Stimulated activated CD4-positive, alpha-beta T cell treated with anti-CD3 and anti-CD28 coated beads, TNF-alpha, amount 100 ng/mL, for 1 hour (primary cell): ENCODE measurements at regions not wholly inside any gene's neighbourhood (a gene's known extent, or its start where the extent isn't known, plus 50 kb on each side); places are given as distances from the start of the nearest gene placed in this dataset.

Experiments
- DNase-seq, 3 donors: peaks; one replicate each; pipeline ENCODE4 v3.0.0-alpha.2; 2020; ENCODE audit warnings: low read depth in 3 of 3, low spot score in 1 of 3

- no peak for DNase-seq
Measured at GRCh38 chr9:79985772-79986171, 414.0 kb downstream of the TLE4 start.

- no peak for DNase-seq
Measured at GRCh38 chr9:79985264-79985663, 413.5 kb downstream of the TLE4 start.

- no peak for DNase-seq
Measured at GRCh38 chr9:79984429-79985067, 412.8 kb downstream of the TLE4 start.

GRCh38 chr9:79980432-79980831, 408.7 kb downstream of the TLE4 start:
- DNase-seq: no peak

- no peak for DNase-seq
Measured at GRCh38 chr9:79977510-79978197, 405.9 kb downstream of the TLE4 start.

GRCh38 chr9:79977074-79977435, 405.3 kb downstream of the TLE4 start:
- no peak for DNase-seq

GRCh38 chr9:79976257-79977073, 404.7 kb downstream of the TLE4 start:
- DNase-seq: no peak

GRCh38 chr9:79975621-79976256, 404.0 kb downstream of the TLE4 start:
- no peak for DNase-seq

GRCh38 chr9:79974806-79975422, 403.1 kb downstream of the TLE4 start:
- no peak for DNase-seq

GRCh38 chr9:79973627-79974026, 401.9 kb downstream of the TLE4 start:
- DNase-seq: no peak

- DNase-seq: no peak
Measured at GRCh38 chr9:79970146-79970425, 398.3 kb downstream of the TLE4 start.

GRCh38 chr9:79969393-79970145, 397.8 kb downstream of the TLE4 start:
- DNase-seq: no peak

GRCh38 chr9:79968533-79968932, 396.8 kb downstream of the TLE4 start:
- no peak for DNase-seq

GRCh38 chr9:79962836-79963235, 391.1 kb downstream of the TLE4 start:
- DNase-seq: no peak

- no peak for DNase-seq
Measured at GRCh38 chr9:79962150-79962549, 390.4 kb downstream of the TLE4 start.

- no peak for DNase-seq
Measured at GRCh38 chr9:79955300-79955699, 383.5 kb downstream of the TLE4 start.

GRCh38 chr9:79953908-79954307, 382.1 kb downstream of the TLE4 start:
- no peak for DNase-seq

GRCh38 chr9:79952401-79952800, 380.6 kb downstream of the TLE4 start:
- no peak for DNase-seq

- DNase-seq: no peak
Measured at GRCh38 chr9:79946712-79947111, 374.9 kb downstream of the TLE4 start.

GRCh38 chr9:79945495-79945894, 373.7 kb downstream of the TLE4 start:
- DNase-seq: no peak

GRCh38 chr9:79945016-79945415, 373.3 kb downstream of the TLE4 start:
- DNase-seq: no peak
